HG03460 (cell line): ENCODE measurements at regions not wholly inside any gene's neighbourhood (a gene's known extent, or its start where the extent isn't known, plus 50 kb on each side); places are given as distances from the start of the nearest gene placed in this dataset.
"Not testable (repeated sequence)": the region's sequence is repeated elsewhere in the genome, so short reads cannot be mapped to it uniquely, and the experiment has no call there.

ENCODE experiments used
- ATAC-seq: cut with Tn5 transposase; IDR thresholded peaks from one replicate; pipeline ENCODE4 v1.9.1; 2021; ENCODE audit not compliant: unreplicated experiment

GRCh38 chr1:198967566-198967965 lies 328.7 kb downstream of the PTPRC start:
- no peak for ATAC-seq

- ATAC-seq, result no peak
Observed at GRCh38 chr1:198968866-198969265, 330.0 kb downstream of the PTPRC start.

GRCh38 chr1:198969981-198970380 lies 331.1 kb downstream of the PTPRC start:
- no peak for ATAC-seq

DNA sequence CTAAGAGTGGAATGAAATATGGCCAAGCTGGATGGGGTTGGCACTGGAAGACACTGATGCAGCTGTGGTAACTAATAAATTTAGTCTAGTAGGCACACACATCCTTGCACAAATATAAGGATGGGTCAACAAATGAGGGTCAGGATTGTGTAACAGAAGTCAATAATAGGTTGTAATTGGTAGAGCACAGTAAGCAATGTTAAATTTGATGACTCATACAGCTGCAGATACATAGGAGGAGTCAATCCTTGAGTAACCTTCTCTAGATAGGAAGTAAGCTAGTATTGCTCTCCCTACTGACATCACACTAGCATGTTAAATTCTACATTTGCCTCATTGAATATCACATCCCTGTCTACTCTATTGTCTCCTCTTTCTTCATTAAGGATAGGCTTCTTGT lies 332.1 kb downstream of the PTPRC start:
- ATAC-seq, result no peak

GRCh38 chr1:198977909-198978308 lies 339.1 kb downstream of the PTPRC start:
- ATAC-seq, result no peak

DNA sequence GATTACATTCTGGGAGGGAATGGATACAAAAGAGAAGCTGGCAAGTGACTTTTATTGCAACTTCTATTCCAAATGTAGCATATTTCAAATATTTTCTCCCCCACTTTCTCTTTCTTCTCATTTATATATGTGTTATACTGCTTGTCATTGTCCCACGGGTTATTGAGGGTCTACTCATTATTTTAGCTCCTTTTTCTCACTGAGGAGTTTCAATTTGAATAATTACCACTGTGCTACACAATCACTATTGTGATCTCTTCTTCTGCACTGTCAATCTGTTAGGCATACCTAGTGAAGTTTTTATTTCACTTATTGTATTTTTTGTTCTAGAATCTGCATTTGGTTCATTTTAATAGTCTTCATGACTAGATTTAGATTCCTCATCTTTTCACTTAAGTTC lies 339.7 kb downstream of the PTPRC start:
- no peak for ATAC-seq

DNA sequence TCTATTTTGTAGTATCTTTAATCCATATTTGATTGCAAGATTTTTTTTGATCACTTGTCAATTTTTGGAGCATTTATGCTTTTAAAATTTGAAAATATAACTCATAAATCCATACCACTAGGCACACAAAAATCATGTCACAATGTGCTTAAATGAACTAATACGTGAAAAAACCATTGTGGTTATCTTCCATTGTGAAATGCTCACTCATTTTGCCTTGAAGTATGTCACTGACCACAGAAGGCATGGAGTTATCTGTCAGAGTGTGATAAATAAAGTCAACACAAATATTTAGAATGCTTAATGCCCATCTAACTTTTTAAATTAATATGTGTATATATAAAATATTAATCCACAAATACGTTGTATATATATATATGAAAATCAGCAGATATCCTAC lies 347.2 kb downstream of the PTPRC start:
- ATAC-seq, result no peak

GRCh38 chr1:198986442-198986841 lies 347.6 kb downstream of the PTPRC start:
- no peak for ATAC-seq

- no peak for ATAC-seq
Observed at GRCh38 chr1:199002661-199003060, 363.8 kb downstream of the PTPRC start.

GRCh38 chr1:199007423-199007822 lies 368.6 kb downstream of the PTPRC start:
- ATAC-seq, result no peak

- peak; percentile 76 for ATAC-seq
Observed at GRCh38 chr1:199009447-199009846, 370.6 kb downstream of the PTPRC start.

GRCh38 chr1:199010492-199010891 lies 371.7 kb downstream of the PTPRC start:
- ATAC-seq, result no peak

- no peak for ATAC-seq
Observed at GRCh38 chr1:199010933-199011332, 372.1 kb downstream of the PTPRC start.

- ATAC-seq, result no peak
Observed at GRCh38 chr1:199015799-199016198, 377.0 kb downstream of the PTPRC start.

DNA sequence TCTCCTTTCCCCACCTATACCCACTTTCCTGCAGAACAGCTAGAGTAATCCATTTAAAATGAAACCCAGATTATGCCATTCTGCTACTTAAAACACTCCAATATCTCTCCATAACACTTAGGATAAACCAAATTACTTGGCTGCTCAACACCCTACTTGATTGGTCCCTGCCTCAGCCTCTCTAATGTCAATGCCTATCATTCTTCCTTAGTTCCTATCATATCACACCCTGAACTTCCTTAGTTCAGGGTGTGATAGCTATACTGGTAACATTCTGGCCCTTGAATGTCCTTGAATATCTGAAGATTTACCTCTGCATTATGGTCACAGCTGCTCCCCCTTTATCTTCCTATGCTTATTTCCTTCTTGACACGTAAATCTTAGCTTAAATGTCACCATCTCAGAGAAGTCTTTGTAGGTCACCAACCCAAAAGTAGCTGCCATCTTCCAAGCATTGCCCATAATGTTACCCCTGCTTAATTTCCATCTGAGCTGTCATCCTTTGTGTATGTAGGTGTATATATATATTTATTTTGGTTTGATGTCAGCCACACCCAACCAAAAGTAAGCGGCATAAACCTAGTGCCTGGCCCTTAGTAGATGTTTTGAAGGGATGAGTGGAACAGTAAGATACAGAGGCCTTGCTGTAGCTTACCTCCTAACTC lies 379.8 kb downstream of the PTPRC start:
- ATAC-seq, result no peak

GRCh38 chr1:199020051-199020450 lies 381.2 kb downstream of the PTPRC start:
- no peak for ATAC-seq

DNA sequence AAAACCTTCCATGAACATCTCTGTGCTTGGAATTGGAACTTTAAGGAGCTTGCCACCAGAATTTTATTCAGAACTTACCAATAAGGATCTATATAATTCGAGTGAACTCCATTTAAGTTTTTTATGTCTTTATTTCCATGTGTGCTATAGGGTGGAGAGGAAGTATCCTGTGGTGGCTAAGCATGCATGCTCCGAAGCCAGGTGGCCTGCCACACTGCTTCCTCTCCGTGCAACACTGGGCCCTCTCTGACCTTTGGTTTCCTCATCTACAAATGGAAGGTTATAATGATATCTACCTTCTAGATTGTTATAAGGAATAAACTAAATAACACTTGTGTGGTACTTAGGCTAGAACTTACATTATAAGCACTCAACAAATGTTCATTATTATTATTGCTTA lies 382.1 kb downstream of the PTPRC start:
- no peak for ATAC-seq

DNA sequence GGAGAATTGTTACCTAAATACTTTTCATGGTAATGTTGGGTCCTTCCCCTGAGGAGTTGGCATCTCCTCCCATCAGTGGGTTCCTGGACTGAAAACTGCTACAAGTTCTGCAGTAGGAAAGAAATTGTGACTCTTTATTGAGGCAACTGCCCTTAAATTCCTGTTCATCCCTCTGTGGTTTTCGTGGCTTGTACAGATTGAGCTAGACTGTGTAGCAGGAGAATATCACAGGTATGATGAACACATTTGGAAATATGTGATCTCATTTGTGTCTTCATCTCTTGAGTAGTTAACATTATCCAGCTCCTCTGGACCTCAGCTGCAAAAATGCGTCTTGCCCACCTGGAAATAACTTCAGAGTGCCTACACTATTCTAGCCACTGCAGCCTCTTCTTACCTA lies 390.6 kb downstream of the PTPRC start:
- ATAC-seq, result no peak

GRCh38 chr1:199029855-199030254 lies 391.0 kb downstream of the PTPRC start:
- ATAC-seq, result no peak

- ATAC-seq, result not testable (repeated sequence)
Observed at GRCh38 chr1:199030541-199030940, 391.7 kb downstream of the PTPRC start.

DNA sequence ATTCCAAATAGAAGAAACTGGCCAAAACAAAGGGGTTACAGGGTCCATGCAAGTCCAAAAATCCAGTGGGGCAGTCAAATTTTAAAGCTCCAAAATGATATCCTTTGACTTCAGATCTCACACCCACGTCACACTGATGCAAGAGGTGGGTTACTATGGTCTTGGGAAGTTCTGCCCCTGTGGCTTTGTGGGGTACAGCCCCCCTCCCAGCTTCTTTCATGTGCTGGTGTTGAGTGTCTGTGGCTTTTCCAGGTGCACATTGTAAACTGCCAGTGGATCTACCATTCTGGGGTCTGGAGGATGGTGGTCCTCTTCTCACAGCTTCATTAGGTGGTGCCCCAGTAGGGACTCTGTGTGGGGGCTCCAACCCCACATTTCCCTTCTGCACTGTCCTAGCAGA lies 392.3 kb downstream of the PTPRC start:
- not testable (repeated sequence) for ATAC-seq

- ATAC-seq, result not testable (repeated sequence)
Observed at GRCh38 chr1:199032479-199032878, 393.6 kb downstream of the PTPRC start.

DNA sequence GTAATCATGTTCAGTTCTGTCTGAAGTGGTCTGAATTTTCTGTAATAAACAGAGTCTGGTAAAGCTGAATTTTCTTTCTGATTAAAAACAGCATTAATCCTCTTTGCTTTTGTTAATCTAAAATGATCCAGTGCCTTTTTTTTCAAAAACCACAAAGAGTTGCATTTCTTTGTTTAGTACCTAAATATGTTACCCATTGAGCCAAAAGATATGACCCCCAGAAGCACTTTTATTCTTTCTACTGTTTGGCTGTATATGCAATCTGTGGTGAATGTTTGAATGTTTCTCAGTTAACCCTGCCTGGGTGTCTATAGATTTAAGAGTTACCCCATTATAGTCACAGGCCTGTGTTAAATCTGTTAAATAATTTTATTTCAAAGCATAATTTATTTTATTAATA lies 394.8 kb downstream of the PTPRC start:
- ATAC-seq, result no peak
